PC-3 (cell line): ENCODE measurements at regions not wholly inside any gene's neighbourhood (a gene's known extent, or its start where the extent isn't known, plus 50 kb on each side); places are given as distances from the start of the nearest gene placed in this dataset.

ENCODE experiments used
- ATAC-seq: fragments of 200-7000 bp; cut with Tn5 transposase; 2 replicates; pipeline ENCODE4 v1.9.1; 2020; ENCODE audit warnings: mild to moderate bottlenecking, moderate library complexity
- BruUV-seq: library from RNA; stranded (reverse); fragments of 400-500 nt; replicated peaks from 2 replicates; lab custom pipeline; 2021; lab: Mats Ljungman, UMichigan
- CTCF ChIA-PET: fragments of 300-600 bp; sonication (Branson Sonifier 250); formaldehyde crosslinking; loops from one replicate; lab custom pipeline; 2022; ENCODE audit warnings: antibody characterized with exemption; lab: Charles Lee
- POLR2A ChIA-PET: fragments of 300-600 bp; sonication (Branson Sonifier 250); formaldehyde crosslinking; loops from one replicate; lab custom pipeline; 2022; ENCODE audit warnings: antibody characterized with exemption; ENCODE audit not compliant: unreplicated experiment; lab: Charles Lee
- DNase-seq: peaks from one replicate; pipeline ENCODE4 v3.0.0-alpha.2; 2015
- H2AFZ ChIP-seq: fragments of 300-600 bp; sonication (generic); 2 replicates; pipeline ENCODE4 v1.6.0; 2016; ENCODE audit warnings: antibody characterized with exemption, low read length
- H3F3A ChIP-seq: fragments of 300-600 bp; sonication (generic); one replicate; pipeline ENCODE4 v1.6.0; 2017; ENCODE audit warnings: antibody characterized with exemption, low read length, control low read depth, mild to moderate bottlenecking; ENCODE audit not compliant: unreplicated experiment
- H3K27ac ChIP-seq: fragments of 300-600 bp; sonication (generic); 2 replicates; pipeline ENCODE4 v1.5.1; 2016; ENCODE audit warnings: mild to moderate bottlenecking, low read length
- H3K27me3 ChIP-seq: fragments of 300-600 bp; sonication (generic); 2 replicates; pipeline ENCODE4 v1.6.1; 2016; ENCODE audit warnings: low read length, mixed read lengths
- H3K36me3 ChIP-seq: fragments of 300-600 bp; sonication (generic); 2 replicates; pipeline ENCODE4 v1.6.1; 2016; ENCODE audit warnings: low read depth, mixed run types, low read length, mixed read lengths
- H3K4me1 ChIP-seq: fragments of 300-600 bp; sonication (generic); 2 replicates; pipeline ENCODE4 v1.5.1; 2016; ENCODE audit warnings: low read length; ENCODE audit not compliant: insufficient read depth
- H3K4me2 ChIP-seq: fragments of 300-600 bp; sonication (generic); 2 replicates; pipeline ENCODE4 v1.6.0; 2016; ENCODE audit warnings: low read length
- H3K4me3 ChIP-seq: fragments of 300-600 bp; sonication (generic); 2 replicates; pipeline ENCODE4 v1.5.1; 2016; ENCODE audit warnings: mild to moderate bottlenecking, low read length, mixed read lengths
- H3K79me2 ChIP-seq: fragments of 300-600 bp; sonication (generic); 2 replicates; pipeline ENCODE4 v1.6.1; 2017; ENCODE audit warnings: low read length, mixed read lengths
- H3K9ac ChIP-seq: fragments of 300-600 bp; sonication (generic); 2 replicates; pipeline ENCODE4 v1.6.0; 2016; ENCODE audit warnings: mild to moderate bottlenecking, low read length
- H3K9me2 ChIP-seq: fragments of 300-600 bp; sonication (generic); replicated peaks from 2 replicates; pipeline ENCODE4 v1.6.1; 2016; ENCODE audit warnings: mixed run types, low read length, mixed read lengths
- H3K9me3 ChIP-seq: fragments of 300-600 bp; sonication (generic); 2 replicates; pipeline ENCODE4 v1.6.1; 2016; ENCODE audit warnings: low read length, mixed read lengths
- H4K20me1 ChIP-seq: fragments of 300-600 bp; sonication (generic); 2 replicates; pipeline ENCODE4 v1.6.1; 2016; ENCODE audit warnings: low read length, mixed read lengths
- EZH2 ChIP-seq: fragments of 300-600 bp; sonication (generic); IDR thresholded peaks from one replicate; pipeline ENCODE4 v1.6.1; 2017; ENCODE audit warnings: antibody characterized with exemption, mild to moderate bottlenecking, low read length; ENCODE audit not compliant: unreplicated experiment
- EZH2phosphoT487 ChIP-seq: fragments of 300-600 bp; sonication (generic); IDR thresholded peaks from 2 replicates; pipeline ENCODE4 v1.6.1; 2018; ENCODE audit warnings: mild to moderate bottlenecking, antibody characterized with exemption, low read length, borderline replicate concordance
- intact Hi-C: fragments of 100-400 bp; cut with micrococcal nuclease; formaldehyde crosslinking; loops from 2 replicates; pipeline ENCODE4 v1.9.0; 2023
- TF ChIP-seq, protein P1 (sequence below): fragments of 300-600 bp; sonication (generic); conservative IDR thresholded peaks from 2 replicates; pipeline ENCODE4 v1.5.1; 2017; ENCODE audit warnings: antibody characterized with exemption, low read depth, mild to moderate bottlenecking, low read length

DNA sequence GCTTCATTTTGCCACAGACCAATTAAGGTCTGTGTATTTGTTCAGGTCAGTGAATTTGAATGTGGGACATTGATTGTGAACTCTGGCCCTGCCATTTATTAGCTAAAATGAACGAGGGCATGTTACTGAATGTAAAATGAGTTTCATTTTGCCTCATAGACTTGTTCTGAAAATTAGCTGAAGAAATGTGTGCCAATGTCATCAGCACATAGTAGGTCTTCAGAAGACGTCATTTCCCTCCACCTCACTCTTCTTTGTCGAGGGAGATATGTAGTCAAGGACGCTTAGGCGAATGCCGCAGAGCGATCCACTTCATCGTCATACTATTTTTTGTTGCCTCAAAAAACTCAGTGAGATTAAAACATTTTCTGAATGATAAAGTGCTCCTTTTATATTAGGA lies 291.7 kb downstream of the SMOC2 start:
- H3F3A ChIP-seq = no peaks in the 10 kb centered on the region
- POLR2A ChIA-PET = no interaction called here
- H3K9me2 ChIP-seq = no peaks in the 10 kb centered on the region
- no peak overlapping the region for H3K4me3 ChIP-seq
- CTCF ChIA-PET = interaction anchor here (0.6 kb wide), 1 partner anchor 721 kb away, joined by 3 read pairs; no protein-coding TSS in a partner anchor
- no peaks in the 10 kb centered on the region for H3K4me1 ChIP-seq
- H3K27me3 ChIP-seq = 0 out of 2 replicates have a peak, but pooled peaks cover 16% of the 10 kb centered on the region
- no peak overlapping the region for H2AFZ ChIP-seq
- DNase-seq (no peak), ATAC-seq (no peak)
- H4K20me1 ChIP-seq = no peaks in the 10 kb centered on the region
- TF ChIP-seq, protein P1, sequence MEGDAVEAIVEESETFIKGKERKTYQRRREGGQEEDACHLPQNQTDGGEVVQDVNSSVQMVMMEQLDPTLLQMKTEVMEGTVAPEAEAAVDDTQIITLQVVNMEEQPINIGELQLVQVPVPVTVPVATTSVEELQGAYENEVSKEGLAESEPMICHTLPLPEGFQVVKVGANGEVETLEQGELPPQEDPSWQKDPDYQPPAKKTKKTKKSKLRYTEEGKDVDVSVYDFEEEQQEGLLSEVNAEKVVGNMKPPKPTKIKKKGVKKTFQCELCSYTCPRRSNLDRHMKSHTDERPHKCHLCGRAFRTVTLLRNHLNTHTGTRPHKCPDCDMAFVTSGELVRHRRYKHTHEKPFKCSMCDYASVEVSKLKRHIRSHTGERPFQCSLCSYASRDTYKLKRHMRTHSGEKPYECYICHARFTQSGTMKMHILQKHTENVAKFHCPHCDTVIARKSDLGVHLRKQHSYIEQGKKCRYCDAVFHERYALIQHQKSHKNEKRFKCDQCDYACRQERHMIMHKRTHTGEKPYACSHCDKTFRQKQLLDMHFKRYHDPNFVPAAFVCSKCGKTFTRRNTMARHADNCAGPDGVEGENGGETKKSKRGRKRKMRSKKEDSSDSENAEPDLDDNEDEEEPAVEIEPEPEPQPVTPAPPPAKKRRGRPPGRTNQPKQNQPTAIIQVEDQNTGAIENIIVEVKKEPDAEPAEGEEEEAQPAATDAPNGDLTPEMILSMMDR = no peak
- TF ChIP-seq EZH2phosphoT487 (no peak), EZH2 (no peak)
- no peaks in the 10 kb centered on the region for H3K36me3 ChIP-seq
- no peak overlapping the region for H3K9ac ChIP-seq
- no peak overlapping the region for H3K4me2 ChIP-seq
- H3K9me3 ChIP-seq = no peaks in the 10 kb centered on the region
- H3K27ac ChIP-seq = no peak overlapping the region
- BruUV-seq = no TSS peak
- intact Hi-C loops = no loop called here
- H3K79me2 ChIP-seq = no peaks in the 10 kb centered on the region

DNA sequence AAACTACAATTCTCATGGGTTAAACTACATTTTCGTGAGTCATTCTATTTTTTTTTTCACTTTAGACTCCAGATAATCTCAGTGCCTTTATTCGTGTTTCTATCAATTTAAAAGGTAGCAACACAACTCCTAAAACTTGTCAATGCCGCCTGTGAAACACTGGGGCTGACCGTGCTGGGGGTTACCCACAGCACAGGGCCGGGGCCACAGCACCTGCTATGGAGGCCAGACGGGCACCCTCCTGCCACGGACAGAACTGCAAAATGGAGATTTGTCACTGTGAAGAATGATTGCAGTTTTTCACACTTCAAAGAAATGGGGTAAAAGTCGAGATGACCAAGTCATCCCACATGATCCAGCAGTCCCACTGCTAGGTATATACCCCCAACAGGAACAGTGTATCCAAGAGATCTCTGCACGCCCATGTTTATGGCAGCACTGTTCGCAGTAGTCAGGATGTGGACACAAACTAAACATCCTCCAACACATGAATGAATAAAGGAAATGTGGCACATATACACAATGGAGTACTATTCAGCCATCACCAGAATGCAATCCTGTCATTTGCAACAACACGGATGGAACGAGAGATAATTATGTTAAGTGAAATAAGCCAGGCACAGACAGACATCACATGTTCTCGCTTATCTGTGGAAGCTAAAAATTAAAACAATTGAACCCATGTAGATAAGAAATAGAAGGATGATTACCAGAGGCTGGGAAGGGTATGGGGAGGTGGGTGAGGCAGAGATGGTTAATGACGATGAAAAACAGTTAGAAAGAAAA lies 290.1 kb downstream of the SMOC2 start:
- no peaks in the 10 kb centered on the region for H3K36me3 ChIP-seq
- H4K20me1 ChIP-seq = no peaks in the 10 kb centered on the region
- no peak overlapping the region for H3K27ac ChIP-seq
- no peak overlapping the region for H2AFZ ChIP-seq
- H3K27me3 ChIP-seq = 0 out of 2 replicates have a peak, but pooled peaks cover 16% of the 10 kb centered on the region
- no peak for DNase-seq
- H3K9ac ChIP-seq = no peak overlapping the region
- no peak for ATAC-seq
- H3K4me1 ChIP-seq = no peaks in the 10 kb centered on the region
- no peaks in the 10 kb centered on the region for H3F3A ChIP-seq
- H3K4me3 ChIP-seq = no peak overlapping the region
- ChIA-PET CTCF (no interaction called here), POLR2A (no interaction called here)
- intact Hi-C loops = no loop called here
- no peaks in the 10 kb centered on the region for H3K9me3 ChIP-seq
- no peaks in the 10 kb centered on the region for H3K79me2 ChIP-seq
- no TSS peak for BruUV-seq
- TF ChIP-seq EZH2 (no peak), EZH2phosphoT487 (no peak)
- TF ChIP-seq, protein P1 = no peak
- H3K4me2 ChIP-seq = no peak overlapping the region
- no peaks in the 10 kb centered on the region for H3K9me2 ChIP-seq

DNA sequence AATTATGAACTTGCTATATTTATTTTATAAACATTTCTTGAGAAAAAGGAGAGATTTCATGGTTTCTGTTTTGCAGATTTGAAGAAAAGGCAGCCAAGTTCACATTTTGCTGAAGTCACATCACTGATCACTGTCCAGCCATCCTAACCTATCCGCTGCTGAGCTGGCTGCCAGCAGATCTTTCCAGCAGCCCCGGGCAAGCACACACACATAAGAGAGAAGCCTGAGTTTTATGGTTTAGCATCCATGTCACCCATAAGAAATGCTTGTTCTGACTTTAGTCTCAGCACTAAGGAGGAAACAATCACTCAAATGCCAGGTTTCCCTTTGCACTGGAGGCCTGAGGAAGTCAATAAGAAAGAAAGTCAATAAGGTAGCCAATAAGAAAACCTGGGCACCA lies 287.1 kb downstream of the SMOC2 start:
- CTCF ChIA-PET = no interaction called here

More for the DNA sequence above, 287.1 kb downstream of the SMOC2 start:
- no peaks in the 10 kb centered on the region for H4K20me1 ChIP-seq
- intact Hi-C loops = no loop called here
- no peak overlapping the region for H3K4me2 ChIP-seq
- no peaks in the 10 kb centered on the region for H3F3A ChIP-seq
- no TSS peak for BruUV-seq
- H3K4me3 ChIP-seq = no peak overlapping the region
- no peak overlapping the region for H3K9ac ChIP-seq
- POLR2A ChIA-PET = no interaction called here
- no peaks in the 10 kb centered on the region for H3K9me2 ChIP-seq
- no peaks in the 10 kb centered on the region for H3K36me3 ChIP-seq
- no peaks in the 10 kb centered on the region for H3K79me2 ChIP-seq
- ATAC-seq (no peak), DNase-seq (no peak)
- no peaks in the 10 kb centered on the region for H3K4me1 ChIP-seq
- H3K27me3 ChIP-seq = 0 out of 2 replicates have a peak, but pooled peaks cover 12% of the 10 kb centered on the region
- TF ChIP-seq, protein P1 = no peak
- TF ChIP-seq EZH2phosphoT487 (no peak), EZH2 (no peak)
- H3K9me3 ChIP-seq = no peaks in the 10 kb centered on the region
- H3K27ac ChIP-seq = no peak overlapping the region
- H2AFZ ChIP-seq = no peak overlapping the region
